ENCODE measurements at regions not wholly inside any gene's neighbourhood (a gene's known extent, or its start where the extent isn't known, plus 50 kb on each side); places are given as distances from the start of the nearest gene placed in this dataset.

- H3K9ac ChIP-seq (ENCODE audit: low read length): no peak overlapping the region
- no peaks in the 10 kb centered on the region for H3K79me1 ChIP-seq (ENCODE audit: low read length)
- no peak overlapping the region for H3K4me3 ChIP-seq (ENCODE audit: low read depth, low read length)
- no peak overlapping the region for H3K14ac ChIP-seq (ENCODE audit: low read length)
- H3K4me1 ChIP-seq (ENCODE audit: control insufficient read depth in 1 of 2, insufficient read depth in 2 of 2, low read length in 2 of 2): no peaks in the 10 kb centered on the region
- no peak overlapping the region for H2BK12ac ChIP-seq (ENCODE audit: low read length)
- no peak overlapping the region for H3K4me2 ChIP-seq (ENCODE audit: low read length)
- H3K4ac ChIP-seq (ENCODE audit: low read depth, low read length): no peak overlapping the region
- H4K91ac ChIP-seq (ENCODE audit: low read depth, low read length): no peak overlapping the region
- H3K9me3 ChIP-seq (ENCODE audit: insufficient read depth, low read depth, low read length): no peaks in the 10 kb centered on the region
- DNase-seq: peak; percentile 4 to 81
- no peak overlapping the region for H3K23ac ChIP-seq (ENCODE audit: low read length)
- H3K27me3 ChIP-seq (ENCODE audit: insufficient read depth, low read length): no peaks in the 10 kb centered on the region
- no peak overlapping the region for H2BK5ac ChIP-seq (ENCODE audit: low read depth, low read length, poor library complexity)
- H2AFZ ChIP-seq (ENCODE audit: insufficient read depth, low read length, poor library complexity): no peak overlapping the region
- no peaks in the 10 kb centered on the region for H3K79me2 ChIP-seq (ENCODE audit: control insufficient read depth, insufficient read depth, low read length, poor library complexity)
- no peaks in the 10 kb centered on the region for H3K36me3 ChIP-seq (ENCODE audit: control insufficient read depth in 1 of 2, insufficient read depth in 2 of 2, low read length in 2 of 2)
- no peak overlapping the region for H3K27ac ChIP-seq (ENCODE audit: low read depth, low read length)
- WGBS (ENCODE audit: extremely low coverage, insufficient coverage, insufficient read length): no CpG with 5 or more reads among the region's 2 CpGs
- no peak overlapping the region for H2AK5ac ChIP-seq (ENCODE audit: low read length)
- H2BK120ac ChIP-seq (ENCODE audit: insufficient read depth, low read length, poor library complexity): no peak overlapping the region
- no peak overlapping the region for H3K18ac ChIP-seq (ENCODE audit: low read length)
- no peak overlapping the region for H4K8ac ChIP-seq (ENCODE audit: low read depth, low read length)
- H4K12ac ChIP-seq (ENCODE audit: low read depth, low read length): no peak overlapping the region
Measured at GRCh38 chr7:79984210-79984609, 150.4 kb upstream of the GNAI1 start.

GRCh38 chr7:79982141-79982770, 152.4 kb upstream of the GNAI1 start:
- no peak overlapping the region for H3K14ac ChIP-seq (ENCODE audit: low read length)
- H3K9me3 ChIP-seq (ENCODE audit: insufficient read depth, low read depth, low read length): no peaks in the 10 kb centered on the region
- H2BK120ac ChIP-seq (ENCODE audit: insufficient read depth, low read length, poor library complexity): no peak overlapping the region
- H3K27me3 ChIP-seq (ENCODE audit: insufficient read depth, low read length): no peaks in the 10 kb centered on the region
- no peak overlapping the region for H2BK5ac ChIP-seq (ENCODE audit: low read depth, low read length, poor library complexity)
- H3K23ac ChIP-seq (ENCODE audit: low read length): no peak overlapping the region
- H2BK12ac ChIP-seq (ENCODE audit: low read length): no peak overlapping the region
- DNase-seq: peak; percentile 13 to 80
- no peak overlapping the region for H3K9ac ChIP-seq (ENCODE audit: low read length)
- H3K79me2 ChIP-seq (ENCODE audit: control insufficient read depth, insufficient read depth, low read length, poor library complexity): no peaks in the 10 kb centered on the region
- H3K4ac ChIP-seq (ENCODE audit: low read depth, low read length): no peak overlapping the region
- H2AK5ac ChIP-seq (ENCODE audit: low read length): no peak overlapping the region
- no peaks in the 10 kb centered on the region for H3K36me3 ChIP-seq (ENCODE audit: control insufficient read depth in 1 of 2, insufficient read depth in 2 of 2, low read length in 2 of 2)
- H4K91ac ChIP-seq (ENCODE audit: low read depth, low read length): no peak overlapping the region
- H3K4me2 ChIP-seq (ENCODE audit: low read length): no peak overlapping the region
- no peak overlapping the region for H4K12ac ChIP-seq (ENCODE audit: low read depth, low read length)
- H3K4me3 ChIP-seq (ENCODE audit: low read depth, low read length): no peak overlapping the region
- no peaks in the 10 kb centered on the region for H3K4me1 ChIP-seq (ENCODE audit: control insufficient read depth in 1 of 2, insufficient read depth in 2 of 2, low read length in 2 of 2)
- H4K8ac ChIP-seq (ENCODE audit: low read depth, low read length): no peak overlapping the region
- no peak overlapping the region for H3K18ac ChIP-seq (ENCODE audit: low read length)
- H3K79me1 ChIP-seq (ENCODE audit: low read length): no peaks in the 10 kb centered on the region
- no peak overlapping the region for H3K27ac ChIP-seq (ENCODE audit: low read depth, low read length)
- no peak overlapping the region for H2AFZ ChIP-seq (ENCODE audit: insufficient read depth, low read length, poor library complexity)
- no CpG with 5 or more reads among the region's 2 CpGs for WGBS (ENCODE audit: extremely low coverage, insufficient coverage, insufficient read length)

GRCh38 chr7:79980376-79980775, 154.3 kb upstream of the GNAI1 start:
- Histone ChIP-seq H3K27me3 (ENCODE audit: insufficient read depth, low read length) (no peaks in the 10 kb centered on the region), H3K27ac (ENCODE audit: low read depth, low read length) (no peak overlapping the region), H3K18ac (ENCODE audit: low read length) (no peak overlapping the region), H4K12ac (ENCODE audit: low read depth, low read length) (no peak overlapping the region), H3K4ac (ENCODE audit: low read depth, low read length) (no peak overlapping the region), H4K8ac (ENCODE audit: low read depth, low read length) (no peak overlapping the region), H3K14ac (ENCODE audit: low read length) (no peak overlapping the region), H3K4me1 (ENCODE audit: control insufficient read depth in 1 of 2, insufficient read depth in 2 of 2, low read length in 2 of 2) (no peaks in the 10 kb centered on the region), H2AK5ac (ENCODE audit: low read length) (no peak overlapping the region), H2AFZ (ENCODE audit: insufficient read depth, low read length, poor library complexity) (no peak overlapping the region), H4K91ac (ENCODE audit: low read depth, low read length) (no peak overlapping the region), H3K79me2 (ENCODE audit: control insufficient read depth, insufficient read depth, low read length, poor library complexity) (no peaks in the 10 kb centered on the region), H3K9me3 (ENCODE audit: insufficient read depth, low read depth, low read length) (no peaks in the 10 kb centered on the region), H3K4me3 (ENCODE audit: low read depth, low read length) (no peak overlapping the region), H2BK120ac (ENCODE audit: insufficient read depth, low read length, poor library complexity) (no peak overlapping the region), H3K36me3 (ENCODE audit: control insufficient read depth in 1 of 2, insufficient read depth in 2 of 2, low read length in 2 of 2) (no peaks in the 10 kb centered on the region), H3K4me2 (ENCODE audit: low read length) (no peak overlapping the region), H3K79me1 (ENCODE audit: low read length) (no peaks in the 10 kb centered on the region), H2BK12ac (ENCODE audit: low read length) (no peak overlapping the region), H3K9ac (ENCODE audit: low read length) (no peak overlapping the region), H3K23ac (ENCODE audit: low read length) (no peak overlapping the region), H2BK5ac (ENCODE audit: low read depth, low read length, poor library complexity) (no peak overlapping the region)
- WGBS (ENCODE audit: extremely low coverage, insufficient coverage, insufficient read length): no CpG with 5 or more reads among the region's 1 CpG
- no peak for DNase-seq

- Histone ChIP-seq H3K23ac (ENCODE audit: low read length) (no peak overlapping the region), H3K4ac (ENCODE audit: low read depth, low read length) (no peak overlapping the region), H4K12ac (ENCODE audit: low read depth, low read length) (no peak overlapping the region), H3K18ac (ENCODE audit: low read length) (no peak overlapping the region), H3K79me1 (ENCODE audit: low read length) (no peaks in the 10 kb centered on the region), H2BK12ac (ENCODE audit: low read length) (no peak overlapping the region), H2BK5ac (ENCODE audit: low read depth, low read length, poor library complexity) (no peak overlapping the region), H4K8ac (ENCODE audit: low read depth, low read length) (no peak overlapping the region), H4K91ac (ENCODE audit: low read depth, low read length) (no peak overlapping the region), H3K27me3 (ENCODE audit: insufficient read depth, low read length) (no peaks in the 10 kb centered on the region), H3K4me3 (ENCODE audit: low read depth, low read length) (no peak overlapping the region), H3K4me2 (ENCODE audit: low read length) (no peak overlapping the region), H3K36me3 (ENCODE audit: control insufficient read depth in 1 of 2, insufficient read depth in 2 of 2, low read length in 2 of 2) (no peaks in the 10 kb centered on the region), H2AK5ac (ENCODE audit: low read length) (no peak overlapping the region), H2AFZ (ENCODE audit: insufficient read depth, low read length, poor library complexity) (no peak overlapping the region), H3K4me1 (ENCODE audit: control insufficient read depth in 1 of 2, insufficient read depth in 2 of 2, low read length in 2 of 2) (no peaks in the 10 kb centered on the region), H3K27ac (ENCODE audit: low read depth, low read length) (no peak overlapping the region), H3K9me3 (ENCODE audit: insufficient read depth, low read depth, low read length) (no peaks in the 10 kb centered on the region), H2BK120ac (ENCODE audit: insufficient read depth, low read length, poor library complexity) (no peak overlapping the region), H3K79me2 (ENCODE audit: control insufficient read depth, insufficient read depth, low read length, poor library complexity) (no peaks in the 10 kb centered on the region), H3K9ac (ENCODE audit: low read length) (no peak overlapping the region), H3K14ac (ENCODE audit: low read length) (no peak overlapping the region)
- WGBS (ENCODE audit: extremely low coverage, insufficient coverage, insufficient read length): no CpG with 5 or more reads among the region's 2 CpGs
- DNase-seq: no peak
Measured at GRCh38 chr7:79979437-79979836, 155.2 kb upstream of the GNAI1 start.

All from trophoblast cell (in vitro differentiated cells and primary cell).